DND-41 (cell line): ENCODE measurements at regions not wholly inside any gene's neighbourhood (a gene's known extent, or its start where the extent isn't known, plus 50 kb on each side); places are given as distances from the start of the nearest gene placed in this dataset.

Experiments used
- EZH2 ChIP-seq: IDR thresholded peaks from 3 replicates; pipeline ENCODE4 v1.6.1; 2012; ENCODE audit warnings: borderline replicate concordance, low read depth, mild to moderate bottlenecking, moderate library complexity, low read length, inconsistent platforms; ENCODE audit not compliant: severe bottlenecking
- TF ChIP-seq, protein P1 (sequence below): IDR thresholded peaks from 2 replicates; pipeline ENCODE4 v1.5.1; 2012; ENCODE audit warnings: borderline replicate concordance, low read length, moderate library complexity, mild to moderate bottlenecking; ENCODE audit not compliant: poor library complexity, severe bottlenecking; ENCODE audit errors: extremely low read depth

- TF ChIP-seq, protein P1, sequence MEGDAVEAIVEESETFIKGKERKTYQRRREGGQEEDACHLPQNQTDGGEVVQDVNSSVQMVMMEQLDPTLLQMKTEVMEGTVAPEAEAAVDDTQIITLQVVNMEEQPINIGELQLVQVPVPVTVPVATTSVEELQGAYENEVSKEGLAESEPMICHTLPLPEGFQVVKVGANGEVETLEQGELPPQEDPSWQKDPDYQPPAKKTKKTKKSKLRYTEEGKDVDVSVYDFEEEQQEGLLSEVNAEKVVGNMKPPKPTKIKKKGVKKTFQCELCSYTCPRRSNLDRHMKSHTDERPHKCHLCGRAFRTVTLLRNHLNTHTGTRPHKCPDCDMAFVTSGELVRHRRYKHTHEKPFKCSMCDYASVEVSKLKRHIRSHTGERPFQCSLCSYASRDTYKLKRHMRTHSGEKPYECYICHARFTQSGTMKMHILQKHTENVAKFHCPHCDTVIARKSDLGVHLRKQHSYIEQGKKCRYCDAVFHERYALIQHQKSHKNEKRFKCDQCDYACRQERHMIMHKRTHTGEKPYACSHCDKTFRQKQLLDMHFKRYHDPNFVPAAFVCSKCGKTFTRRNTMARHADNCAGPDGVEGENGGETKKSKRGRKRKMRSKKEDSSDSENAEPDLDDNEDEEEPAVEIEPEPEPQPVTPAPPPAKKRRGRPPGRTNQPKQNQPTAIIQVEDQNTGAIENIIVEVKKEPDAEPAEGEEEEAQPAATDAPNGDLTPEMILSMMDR = no peak
- no peak for TF ChIP-seq EZH2
Observed at GRCh38 chr18:42632801-42633200, 482.7 kb downstream of the RIT2 start.
